ENCODE measurements at regions not wholly inside any gene's neighbourhood (a gene's known extent, or its start where the extent isn't known, plus 50 kb on each side); places are given as distances from the start of the nearest gene placed in this dataset.

GRCh38 chr14:65330416-65330815 lies 82.1 kb upstream of the FUT8 start:
- TF ChIP-seq SUZ12 (IDR thresholded peaks at IDR 0.05; ENCODE audit: extremely low read depth, insufficient read depth, insufficient read length), result no peak
- TF ChIP-seq ZNF274 (IDR thresholded peaks at IDR 0.05; ENCODE audit: low read depth, low read length), result no peak
